ENCODE measurements at regions not wholly inside any gene's neighbourhood (a gene's known extent, or its start where the extent isn't known, plus 50 kb on each side); places are given as distances from the start of the nearest gene placed in this dataset.

- TF ChIP-seq CTCF (IDR thresholded peaks at IDR 0.05 in 2 of 3, conservative IDR thresholded peaks at IDR 0.05 in 1 of 3; ENCODE audit: control insufficient read depth in 2 of 3, extremely low read depth in 1 of 3, insufficient read depth in 1 of 3, low read depth in 3 of 3, low read length in 3 of 3) = no peak
- TF ChIP-seq, protein P1, sequence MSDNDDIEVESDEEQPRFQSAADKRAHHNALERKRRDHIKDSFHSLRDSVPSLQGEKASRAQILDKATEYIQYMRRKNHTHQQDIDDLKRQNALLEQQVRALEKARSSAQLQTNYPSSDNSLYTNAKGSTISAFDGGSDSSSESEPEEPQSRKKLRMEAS (IDR thresholded peaks at IDR 0.05; ENCODE audit: low read depth, low read length) = no peak
- TF ChIP-seq KDM1A (IDR thresholded peaks at IDR 0.05; ENCODE audit: borderline replicate concordance) = no peak
- no peak for TF ChIP-seq SRF (IDR thresholded peaks at IDR 0.05; ENCODE audit: low read depth in 2 of 2, low read length in 2 of 2)
- TF ChIP-seq, protein P2, sequence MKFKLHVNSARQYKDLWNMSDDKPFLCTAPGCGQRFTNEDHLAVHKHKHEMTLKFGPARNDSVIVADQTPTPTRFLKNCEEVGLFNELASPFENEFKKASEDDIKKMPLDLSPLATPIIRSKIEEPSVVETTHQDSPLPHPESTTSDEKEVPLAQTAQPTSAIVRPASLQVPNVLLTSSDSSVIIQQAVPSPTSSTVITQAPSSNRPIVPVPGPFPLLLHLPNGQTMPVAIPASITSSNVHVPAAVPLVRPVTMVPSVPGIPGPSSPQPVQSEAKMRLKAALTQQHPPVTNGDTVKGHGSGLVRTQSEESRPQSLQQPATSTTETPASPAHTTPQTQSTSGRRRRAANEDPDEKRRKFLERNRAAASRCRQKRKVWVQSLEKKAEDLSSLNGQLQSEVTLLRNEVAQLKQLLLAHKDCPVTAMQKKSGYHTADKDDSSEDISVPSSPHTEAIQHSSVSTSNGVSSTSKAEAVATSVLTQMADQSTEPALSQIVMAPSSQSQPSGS (IDR thresholded peaks at IDR 0.05; ENCODE audit: low read length) = no peak
- no peak for TF ChIP-seq IRF5 (IDR thresholded peaks at IDR 0.05; ENCODE audit: borderline replicate concordance)
- no peak for TF ChIP-seq ZNF274 (IDR thresholded peaks at IDR 0.05; ENCODE audit: insufficient read depth, insufficient read length)
- no peak for TF ChIP-seq EZH2 (IDR thresholded peaks at IDR 0.05; ENCODE audit: borderline replicate concordance, control insufficient read depth, low read depth, low read length)
- TF ChIP-seq SREBF2 (IDR thresholded peaks at IDR 0.05; ENCODE audit: low read length) = no peak
- TF ChIP-seq DPF2 (IDR thresholded peaks at IDR 0.05) = no peak
- TF ChIP-seq, protein P3, sequence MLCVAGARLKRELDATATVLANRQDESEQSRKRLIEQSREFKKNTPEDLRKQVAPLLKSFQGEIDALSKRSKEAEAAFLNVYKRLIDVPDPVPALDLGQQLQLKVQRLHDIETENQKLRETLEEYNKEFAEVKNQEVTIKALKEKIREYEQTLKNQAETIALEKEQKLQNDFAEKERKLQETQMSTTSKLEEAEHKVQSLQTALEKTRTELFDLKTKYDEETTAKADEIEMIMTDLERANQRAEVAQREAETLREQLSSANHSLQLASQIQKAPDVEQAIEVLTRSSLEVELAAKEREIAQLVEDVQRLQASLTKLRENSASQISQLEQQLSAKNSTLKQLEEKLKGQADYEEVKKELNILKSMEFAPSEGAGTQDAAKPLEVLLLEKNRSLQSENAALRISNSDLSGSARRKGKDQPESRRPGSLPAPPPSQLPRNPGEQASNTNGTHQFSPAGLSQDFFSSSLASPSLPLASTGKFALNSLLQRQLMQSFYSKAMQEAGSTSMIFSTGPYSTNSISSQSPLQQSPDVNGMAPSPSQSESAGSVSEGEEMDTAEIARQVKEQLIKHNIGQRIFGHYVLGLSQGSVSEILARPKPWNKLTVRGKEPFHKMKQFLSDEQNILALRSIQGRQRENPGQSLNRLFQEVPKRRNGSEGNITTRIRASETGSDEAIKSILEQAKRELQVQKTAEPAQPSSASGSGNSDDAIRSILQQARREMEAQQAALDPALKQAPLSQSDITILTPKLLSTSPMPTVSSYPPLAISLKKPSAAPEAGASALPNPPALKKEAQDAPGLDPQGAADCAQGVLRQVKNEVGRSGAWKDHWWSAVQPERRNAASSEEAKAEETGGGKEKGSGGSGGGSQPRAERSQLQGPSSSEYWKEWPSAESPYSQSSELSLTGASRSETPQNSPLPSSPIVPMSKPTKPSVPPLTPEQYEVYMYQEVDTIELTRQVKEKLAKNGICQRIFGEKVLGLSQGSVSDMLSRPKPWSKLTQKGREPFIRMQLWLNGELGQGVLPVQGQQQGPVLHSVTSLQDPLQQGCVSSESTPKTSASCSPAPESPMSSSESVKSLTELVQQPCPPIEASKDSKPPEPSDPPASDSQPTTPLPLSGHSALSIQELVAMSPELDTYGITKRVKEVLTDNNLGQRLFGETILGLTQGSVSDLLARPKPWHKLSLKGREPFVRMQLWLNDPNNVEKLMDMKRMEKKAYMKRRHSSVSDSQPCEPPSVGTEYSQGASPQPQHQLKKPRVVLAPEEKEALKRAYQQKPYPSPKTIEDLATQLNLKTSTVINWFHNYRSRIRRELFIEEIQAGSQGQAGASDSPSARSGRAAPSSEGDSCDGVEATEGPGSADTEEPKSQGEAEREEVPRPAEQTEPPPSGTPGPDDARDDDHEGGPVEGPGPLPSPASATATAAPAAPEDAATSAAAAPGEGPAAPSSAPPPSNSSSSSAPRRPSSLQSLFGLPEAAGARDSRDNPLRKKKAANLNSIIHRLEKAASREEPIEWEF (IDR thresholded peaks at IDR 0.05; ENCODE audit: insufficient replicate concordance, low read depth, low read length) = no peak
- TF ChIP-seq, protein P4, sequence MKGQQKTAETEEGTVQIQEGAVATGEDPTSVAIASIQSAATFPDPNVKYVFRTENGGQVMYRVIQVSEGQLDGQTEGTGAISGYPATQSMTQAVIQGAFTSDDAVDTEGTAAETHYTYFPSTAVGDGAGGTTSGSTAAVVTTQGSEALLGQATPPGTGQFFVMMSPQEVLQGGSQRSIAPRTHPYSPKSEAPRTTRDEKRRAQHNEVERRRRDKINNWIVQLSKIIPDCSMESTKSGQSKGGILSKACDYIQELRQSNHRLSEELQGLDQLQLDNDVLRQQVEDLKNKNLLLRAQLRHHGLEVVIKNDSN (IDR thresholded peaks at IDR 0.05; ENCODE audit: borderline replicate concordance, extremely low read length, insufficient read depth, low read depth, low read length) = no peak
- TF ChIP-seq, protein P5, sequence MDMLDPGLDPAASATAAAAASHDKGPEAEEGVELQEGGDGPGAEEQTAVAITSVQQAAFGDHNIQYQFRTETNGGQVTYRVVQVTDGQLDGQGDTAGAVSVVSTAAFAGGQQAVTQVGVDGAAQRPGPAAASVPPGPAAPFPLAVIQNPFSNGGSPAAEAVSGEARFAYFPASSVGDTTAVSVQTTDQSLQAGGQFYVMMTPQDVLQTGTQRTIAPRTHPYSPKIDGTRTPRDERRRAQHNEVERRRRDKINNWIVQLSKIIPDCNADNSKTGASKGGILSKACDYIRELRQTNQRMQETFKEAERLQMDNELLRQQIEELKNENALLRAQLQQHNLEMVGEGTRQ (IDR thresholded peaks at IDR 0.05; ENCODE audit: borderline replicate concordance, low read depth, low read length) = no peak
Observed at GRCh38 chr15:35854316-35854715, 308.4 kb upstream of the DPH6 start.

All from GM12878 (cell line).